ENCODE measurements at regions not wholly inside any gene's neighbourhood (a gene's known extent, or its start where the extent isn't known, plus 50 kb on each side); places are given as distances from the start of the nearest gene placed in this dataset.

DNA sequence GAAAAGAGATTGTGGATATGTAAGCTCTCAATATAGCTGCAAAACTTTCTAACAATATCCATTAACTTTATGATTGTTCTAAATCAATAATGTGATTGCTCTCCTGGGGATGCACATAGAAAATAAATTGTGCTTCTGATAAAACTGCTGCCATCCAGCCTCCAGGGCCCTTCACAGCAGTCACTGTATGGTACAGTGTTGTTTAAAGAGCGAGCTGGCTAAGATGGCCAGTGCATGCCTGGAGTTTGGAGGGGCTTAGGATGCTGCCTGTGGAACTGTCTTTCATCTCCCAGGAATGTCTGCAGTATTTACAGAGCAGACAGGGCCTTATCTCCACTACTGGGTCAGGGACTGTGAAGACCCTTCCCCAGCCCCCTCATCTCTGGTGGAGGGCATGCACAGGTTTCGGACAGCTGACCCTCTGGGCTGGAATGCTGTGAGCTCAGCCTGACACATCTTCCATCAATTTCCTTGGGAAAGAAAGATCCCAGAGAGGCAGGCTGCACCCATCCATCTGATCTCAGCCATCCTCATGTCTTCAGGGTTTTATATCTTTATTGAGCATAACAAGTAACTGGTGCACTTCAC, 137.0 kb downstream of the PLPP3 start:
- in situ Hi-C loops (cut with HindIII; ENCODE audit: low pct_unique_long_range_greater_than_20kb, low sequenced_read_pairs): no loop called here
- no peak for TF ChIP-seq JUND (IDR thresholded peaks at IDR 0.05; ENCODE audit: low read depth)
- no peak for DNase-seq (ENCODE audit: low read depth in 1 of 2, low spot score in 1 of 2)

DNA sequence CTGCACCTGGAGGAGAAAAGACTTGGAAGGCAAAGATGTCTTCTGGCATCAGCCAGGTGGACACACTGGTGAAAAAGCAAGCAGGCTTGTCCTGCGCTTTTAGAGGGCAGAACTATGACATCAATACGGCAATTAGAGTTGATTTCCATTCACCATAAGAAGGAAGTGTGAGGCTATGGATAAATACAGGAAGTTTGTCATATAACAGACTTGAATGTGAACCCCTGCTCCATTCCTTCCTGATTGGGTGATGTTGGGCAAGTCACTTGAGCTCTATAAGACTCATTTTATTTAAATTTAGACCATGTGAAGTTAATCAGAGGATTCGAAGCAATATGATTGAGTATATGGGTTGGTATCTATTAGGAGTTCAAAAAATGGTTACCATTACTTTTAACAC, 137.8 kb downstream of the PLPP3 start:
- no peak for DNase-seq (ENCODE audit: low read depth in 1 of 2, low spot score in 1 of 2)
- TF ChIP-seq JUND (IDR thresholded peaks at IDR 0.05; ENCODE audit: low read depth): no peak
- in situ Hi-C loops (cut with HindIII; ENCODE audit: low pct_unique_long_range_greater_than_20kb, low sequenced_read_pairs): no loop called here

DNA sequence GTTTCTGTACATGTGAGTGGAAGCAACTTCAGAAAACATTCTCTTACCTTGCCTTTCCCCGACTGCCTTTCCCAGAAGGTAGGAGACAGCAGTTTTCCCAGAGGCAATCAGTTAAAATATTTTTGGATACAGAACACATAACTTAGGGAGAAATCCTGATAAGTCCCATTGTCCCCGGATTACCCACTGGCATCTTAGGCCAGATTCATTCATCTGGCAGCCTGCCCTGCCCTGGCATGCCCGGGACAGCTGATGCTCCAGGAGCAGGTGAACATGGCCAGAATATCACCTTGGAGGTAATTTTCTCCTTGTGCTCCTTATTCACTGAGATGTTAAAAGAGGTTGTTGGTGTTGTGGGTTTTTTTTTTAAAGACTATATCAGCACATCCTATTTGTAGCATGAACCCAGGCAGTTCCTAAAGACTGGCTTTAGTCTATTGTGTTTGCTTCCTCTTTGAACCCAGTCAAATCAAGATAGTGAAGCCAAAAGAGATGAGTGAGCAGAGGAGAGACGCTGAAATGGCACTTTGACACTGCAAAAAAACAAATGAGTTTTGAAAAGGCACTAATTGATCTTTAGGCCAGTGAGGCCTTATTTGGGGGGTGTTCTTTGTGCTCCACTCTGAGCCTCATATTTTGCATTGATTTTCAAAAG, 139.6 kb downstream of the PLPP3 start:
- DNase-seq (ENCODE audit: low read depth in 1 of 2, low spot score in 1 of 2): no peak
- no peak for TF ChIP-seq JUND (IDR thresholded peaks at IDR 0.05; ENCODE audit: low read depth)
- in situ Hi-C loops (cut with HindIII; ENCODE audit: low pct_unique_long_range_greater_than_20kb, low sequenced_read_pairs): no loop called here

DNA sequence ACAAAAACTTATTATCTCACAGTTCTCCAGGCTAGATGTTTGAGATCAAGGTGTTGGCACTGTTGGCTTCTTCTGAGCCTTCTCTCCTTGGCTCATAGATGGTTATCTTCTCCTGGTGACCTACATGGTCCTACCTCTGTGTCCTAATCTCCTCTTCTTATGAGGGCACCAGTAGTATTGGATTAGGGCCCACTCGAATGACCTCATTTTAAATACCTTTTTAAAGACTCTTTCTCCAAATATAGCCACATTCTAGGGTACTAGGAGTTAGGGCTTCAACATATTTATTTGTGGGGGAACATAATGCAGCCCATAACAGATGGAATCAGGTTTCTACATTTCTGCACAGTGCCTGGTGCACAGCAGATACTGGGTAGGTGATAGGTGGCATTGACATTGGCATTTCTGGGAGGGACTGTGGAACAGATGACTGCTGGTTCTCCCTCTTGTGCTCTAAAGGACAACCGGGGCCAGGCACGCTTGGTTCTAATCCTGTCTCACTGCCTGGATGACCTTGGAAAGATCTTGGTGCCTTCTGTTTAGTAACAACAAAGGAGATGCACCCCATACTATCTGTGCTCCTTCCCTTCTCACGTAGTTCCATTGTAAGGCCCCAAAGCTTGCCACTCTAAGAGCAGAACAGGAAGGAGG, 140.3 kb downstream of the PLPP3 start:
- no peak for TF ChIP-seq JUND (IDR thresholded peaks at IDR 0.05; ENCODE audit: low read depth)
- DNase-seq (ENCODE audit: low read depth in 1 of 2, low spot score in 1 of 2): no peak
- in situ Hi-C loops (cut with HindIII; ENCODE audit: low pct_unique_long_range_greater_than_20kb, low sequenced_read_pairs): no loop called here

DNA sequence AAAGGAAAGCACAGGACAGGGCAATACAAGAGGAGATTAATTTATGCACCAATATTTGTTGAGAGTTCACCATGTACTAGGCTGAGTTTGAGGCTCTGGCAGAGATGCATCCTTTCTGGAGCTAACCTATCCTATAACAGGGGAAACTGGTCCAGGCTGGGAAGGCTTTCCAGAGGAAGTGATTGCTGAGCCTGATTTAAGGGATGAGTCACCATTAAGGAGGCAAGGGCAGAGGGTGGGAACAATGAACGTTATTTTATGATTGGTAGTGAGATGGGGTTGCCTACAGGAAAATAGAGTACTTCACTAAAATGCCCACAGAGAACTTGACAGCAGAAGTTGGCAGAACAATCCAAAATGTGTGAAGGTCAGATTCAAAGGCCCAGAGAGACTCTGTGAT, 141.4 kb downstream of the PLPP3 start:
- TF ChIP-seq JUND (IDR thresholded peaks at IDR 0.05; ENCODE audit: low read depth): no peak
- in situ Hi-C loops (cut with HindIII; ENCODE audit: low pct_unique_long_range_greater_than_20kb, low sequenced_read_pairs): no loop called here
- no peak for DNase-seq (ENCODE audit: low read depth in 1 of 2, low spot score in 1 of 2)

DNA sequence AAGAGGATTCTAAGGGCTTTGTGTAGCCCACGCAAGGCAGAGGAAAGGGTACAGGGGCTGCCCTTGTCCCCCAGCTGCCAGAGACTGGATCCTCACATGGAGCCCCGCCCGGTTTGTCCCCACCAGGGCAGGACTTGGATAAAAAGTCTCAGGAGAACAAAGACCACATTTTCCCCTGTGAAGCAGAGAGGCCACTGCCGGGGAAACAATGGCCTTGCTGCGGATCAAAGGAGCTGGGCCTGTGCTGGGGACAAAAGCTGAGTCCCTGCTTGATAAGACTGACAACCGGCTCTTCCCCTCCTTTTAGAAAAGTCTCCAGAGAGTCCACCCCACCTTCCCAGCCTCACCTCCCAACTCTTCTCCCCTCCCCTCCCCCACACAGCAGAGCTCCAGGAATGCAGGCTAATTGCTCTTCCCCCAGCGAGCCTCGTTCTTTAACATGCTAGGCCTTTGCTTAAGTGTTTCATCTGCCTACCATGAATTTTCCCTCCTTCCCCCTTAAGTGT, 142.4 kb downstream of the PLPP3 start:
- in situ Hi-C loops (cut with HindIII; ENCODE audit: low pct_unique_long_range_greater_than_20kb, low sequenced_read_pairs): no loop called here
- no peak for TF ChIP-seq JUND (IDR thresholded peaks at IDR 0.05; ENCODE audit: low read depth)
- no peak for DNase-seq (ENCODE audit: low read depth in 1 of 2, low spot score in 1 of 2)

DNA sequence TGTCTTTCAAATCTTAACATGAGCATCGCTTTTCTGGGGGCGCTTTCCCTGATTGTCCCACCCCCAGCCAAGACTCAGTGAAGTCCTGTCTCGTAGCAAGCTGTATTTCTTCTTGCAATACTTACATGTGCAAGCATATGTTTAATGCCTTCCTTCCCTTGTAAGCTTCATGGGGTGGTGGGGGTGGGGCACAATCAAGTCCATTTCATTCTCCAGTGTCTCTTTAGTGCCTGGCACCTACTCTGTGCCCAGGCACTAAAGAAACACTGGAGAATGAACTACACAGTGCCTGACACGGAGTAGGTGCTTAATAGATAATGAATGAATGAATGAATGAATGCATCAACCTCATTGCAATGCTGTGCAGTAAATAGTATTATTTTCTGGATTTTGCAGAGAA, 143.1 kb downstream of the PLPP3 start:
- DNase-seq (ENCODE audit: low read depth in 1 of 2, low spot score in 1 of 2): no peak
- TF ChIP-seq JUND (IDR thresholded peaks at IDR 0.05; ENCODE audit: low read depth): no peak
- in situ Hi-C loops (cut with HindIII; ENCODE audit: low pct_unique_long_range_greater_than_20kb, low sequenced_read_pairs): no loop called here

DNA sequence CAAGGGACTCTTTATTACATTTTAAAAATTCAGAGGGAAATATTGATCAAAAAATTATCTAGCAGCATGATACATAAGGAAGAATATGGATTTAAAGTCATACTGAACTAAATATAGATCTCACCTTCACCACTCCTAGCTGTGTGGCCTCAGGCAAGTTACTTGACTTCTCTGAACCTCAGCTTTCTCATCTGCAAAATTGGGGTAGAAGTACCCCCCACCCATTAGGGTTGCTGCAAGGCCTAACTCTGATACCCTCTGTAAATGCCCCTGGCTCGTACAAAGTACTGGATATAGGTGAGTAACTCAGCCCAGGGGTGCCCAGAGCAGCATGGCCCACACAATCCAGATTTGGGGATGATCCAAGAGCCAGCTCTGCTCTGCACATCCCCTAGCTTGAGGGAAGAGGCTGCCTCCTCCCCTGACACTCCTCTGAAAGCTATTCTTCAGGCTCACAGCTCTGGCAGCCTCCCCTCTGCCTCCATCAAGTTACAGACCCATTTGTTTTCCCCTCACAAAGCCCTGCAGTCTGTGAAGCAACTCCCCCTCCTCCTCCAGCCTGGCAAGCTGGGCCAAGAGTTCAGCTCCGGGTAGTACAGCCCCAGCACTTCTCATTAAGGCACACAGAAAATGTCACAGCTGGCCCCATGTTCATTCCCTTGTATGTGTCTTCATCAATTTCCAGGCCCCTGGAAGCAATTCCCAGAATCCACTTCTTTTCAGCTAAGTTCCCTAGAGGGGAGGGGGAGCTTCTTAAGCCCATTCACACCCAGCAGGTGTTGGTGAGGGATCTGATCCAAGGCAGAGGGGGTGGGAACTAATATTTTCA, 143.7 kb downstream of the PLPP3 start:
- in situ Hi-C loops (cut with HindIII; ENCODE audit: low pct_unique_long_range_greater_than_20kb, low sequenced_read_pairs): no loop called here
- TF ChIP-seq JUND (IDR thresholded peaks at IDR 0.05; ENCODE audit: low read depth): no peak
- DNase-seq (ENCODE audit: low read depth in 1 of 2, low spot score in 1 of 2): no peak

DNA sequence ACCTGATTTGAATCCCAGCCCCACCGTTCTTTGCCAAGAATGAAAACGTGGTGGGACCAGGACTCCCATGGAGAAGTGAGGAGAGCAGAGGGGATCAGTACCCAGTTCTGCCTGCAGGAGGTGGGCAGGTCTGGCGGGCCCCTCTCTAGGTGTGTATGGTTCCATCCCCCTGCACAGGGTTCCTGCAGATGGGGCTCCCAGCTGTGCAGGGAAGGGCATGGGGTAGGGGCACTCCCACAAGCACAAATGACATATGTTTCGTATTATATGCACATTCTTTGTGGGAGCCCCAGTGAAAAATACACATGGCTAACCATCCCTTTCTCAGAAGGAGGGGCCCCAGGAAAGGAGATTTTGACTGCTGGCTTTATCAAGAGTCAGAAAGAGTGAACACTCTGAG, 144.6 kb downstream of the PLPP3 start:
- in situ Hi-C loops (cut with HindIII; ENCODE audit: low pct_unique_long_range_greater_than_20kb, low sequenced_read_pairs): no loop called here
- TF ChIP-seq JUND (IDR thresholded peaks at IDR 0.05; ENCODE audit: low read depth): no peak
- no peak for DNase-seq (ENCODE audit: low read depth in 1 of 2, low spot score in 1 of 2)

DNA sequence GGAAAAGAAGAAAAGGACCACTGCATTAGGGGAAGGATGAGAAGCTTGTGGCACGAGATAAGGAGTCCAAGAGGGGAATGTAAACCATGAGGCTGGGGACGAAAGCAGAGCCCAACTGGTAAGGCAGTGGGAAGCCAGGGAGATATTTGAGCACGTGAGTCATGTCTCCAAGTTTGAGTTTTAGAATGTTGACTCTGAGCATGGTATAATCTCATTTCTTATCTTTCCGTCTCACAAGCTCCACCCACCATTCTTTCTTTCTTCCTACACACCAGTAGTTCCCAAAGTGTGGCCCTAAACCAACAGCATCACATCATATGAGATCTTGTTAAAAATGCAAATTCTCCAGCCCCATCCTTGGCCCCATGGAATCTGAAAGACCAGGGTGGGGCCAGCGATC, 145.3 kb downstream of the PLPP3 start:
- in situ Hi-C loops (cut with HindIII; ENCODE audit: low pct_unique_long_range_greater_than_20kb, low sequenced_read_pairs): no loop called here
- no peak for TF ChIP-seq JUND (IDR thresholded peaks at IDR 0.05; ENCODE audit: low read depth)
- DNase-seq (ENCODE audit: low read depth in 1 of 2, low spot score in 1 of 2): no peak

DNA sequence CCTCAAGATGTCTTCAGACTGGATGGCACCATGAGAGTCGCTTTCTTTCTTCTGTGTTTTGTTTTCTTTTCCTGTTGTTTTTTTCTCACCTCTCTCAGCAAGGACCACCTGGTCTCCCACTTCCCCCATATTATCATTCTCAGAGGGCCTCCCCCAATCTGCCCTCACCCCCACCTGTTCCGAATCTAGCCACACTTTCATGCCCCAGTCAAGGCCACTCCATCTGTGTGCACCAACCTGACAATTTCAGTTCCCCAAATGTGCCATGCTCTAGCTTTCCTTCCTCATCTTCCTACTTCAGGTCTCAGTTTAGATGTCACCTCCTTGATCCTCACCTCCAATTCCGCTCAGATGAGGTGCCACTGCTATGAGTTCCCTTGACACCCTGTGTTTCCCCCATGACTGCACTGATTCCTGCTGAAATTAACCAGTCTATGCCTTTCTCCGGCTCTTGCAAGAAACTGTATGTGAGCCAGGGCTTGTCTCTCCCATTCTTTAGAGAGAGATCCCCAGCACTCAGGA, 146.2 kb downstream of the PLPP3 start:
- in situ Hi-C loops (cut with HindIII; ENCODE audit: low pct_unique_long_range_greater_than_20kb, low sequenced_read_pairs): no loop called here

DNA sequence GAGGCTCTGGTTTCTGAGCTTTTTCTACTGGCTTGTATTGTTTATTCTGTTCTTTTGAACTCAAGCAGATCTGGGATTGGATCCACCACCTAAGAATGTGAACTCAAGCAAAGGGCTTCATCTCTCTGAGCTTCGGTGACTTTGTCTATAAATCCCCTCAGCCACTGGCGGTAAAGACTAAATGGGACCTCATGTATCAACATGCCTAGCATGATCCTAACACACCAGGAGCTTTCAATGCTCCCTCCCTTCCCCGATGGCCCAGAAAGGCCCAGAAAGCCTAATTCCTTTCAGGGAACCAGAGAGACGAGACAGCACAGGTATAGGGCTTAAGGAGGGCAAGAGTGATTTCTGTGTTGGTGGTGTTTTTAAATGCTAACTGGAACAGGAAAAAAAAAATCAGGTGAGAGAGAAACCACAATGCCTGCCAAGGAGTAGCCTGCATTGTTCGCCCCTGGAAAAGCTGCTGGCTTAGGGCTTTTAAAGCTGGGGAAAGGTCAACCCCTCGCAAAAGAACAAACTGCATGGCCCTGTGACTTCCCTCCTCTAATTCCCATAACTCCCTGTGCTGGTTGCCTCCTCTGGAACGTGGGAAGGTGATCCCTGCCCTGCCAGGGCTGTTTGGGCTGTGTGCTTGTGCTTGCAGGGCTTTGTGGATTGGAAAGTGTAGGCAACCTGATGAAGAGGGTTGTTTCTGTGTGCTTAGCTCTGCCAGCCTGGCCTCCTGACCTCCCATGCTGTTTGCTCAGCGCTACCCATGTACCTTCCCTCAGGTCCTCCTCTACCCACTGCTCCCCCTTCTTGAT, 147.0 kb downstream of the PLPP3 start:
- DNase-seq (ENCODE audit: low read depth in 1 of 2, low spot score in 1 of 2): no peak
- in situ Hi-C loops (cut with HindIII; ENCODE audit: low pct_unique_long_range_greater_than_20kb, low sequenced_read_pairs): no loop called here
- TF ChIP-seq JUND (IDR thresholded peaks at IDR 0.05; ENCODE audit: low read depth): no peak

More for the DNA sequence above, 146.2 kb downstream of the PLPP3 start:
- TF ChIP-seq JUND (IDR thresholded peaks at IDR 0.05; ENCODE audit: low read depth): no peak
- DNase-seq (ENCODE audit: low read depth in 1 of 2, low spot score in 1 of 2): no peak
